ENCODE measurements at regions not wholly inside any gene's neighbourhood (a gene's known extent, or its start where the extent isn't known, plus 50 kb on each side); places are given as distances from the start of the nearest gene placed in this dataset.

DNA sequence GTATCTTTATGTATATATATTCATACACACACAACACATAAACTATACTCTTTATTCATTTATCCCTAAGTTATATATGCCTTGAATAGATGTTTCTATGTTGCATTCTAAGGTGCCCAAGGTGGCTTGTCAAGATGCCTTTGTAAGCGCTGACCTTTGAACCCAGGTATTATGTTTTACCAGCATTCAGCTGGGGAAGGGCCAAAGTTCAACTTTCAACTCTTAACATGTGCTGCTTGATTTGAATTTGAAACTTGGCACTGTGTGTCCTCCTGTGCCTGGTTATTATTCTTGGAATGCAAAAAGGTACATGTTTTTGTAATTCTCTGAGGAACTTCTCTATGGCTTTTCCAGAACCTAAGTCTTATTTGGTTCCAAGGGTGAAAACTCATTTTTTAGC is 146.5 kb downstream of the EDN1 start:
- H3K4me3 Mint-ChIP-seq (ENCODE audit: low read depth, unreplicated experiment) = no peak overlapping the region
- no TSS peak for BruUV-seq (replicated peaks)
- no peak for DNase-seq
- no peaks in the 10 kb centered on the region for H3K9me3 Mint-ChIP-seq (ENCODE audit: low read depth, unreplicated experiment)
- intact Hi-C loops (cut with micrococcal nuclease; ENCODE audit: unreplicated experiment) = no loop called here
- no peaks in the 10 kb centered on the region for H3K27me3 Mint-ChIP-seq (ENCODE audit: unreplicated experiment)
- no peaks in the 10 kb centered on the region for H3K36me3 Mint-ChIP-seq (ENCODE audit: insufficient read depth, unreplicated experiment)
- H3K27ac Mint-ChIP-seq (ENCODE audit: unreplicated experiment) = no peak overlapping the region
- TF ChIP-seq, protein P1, sequence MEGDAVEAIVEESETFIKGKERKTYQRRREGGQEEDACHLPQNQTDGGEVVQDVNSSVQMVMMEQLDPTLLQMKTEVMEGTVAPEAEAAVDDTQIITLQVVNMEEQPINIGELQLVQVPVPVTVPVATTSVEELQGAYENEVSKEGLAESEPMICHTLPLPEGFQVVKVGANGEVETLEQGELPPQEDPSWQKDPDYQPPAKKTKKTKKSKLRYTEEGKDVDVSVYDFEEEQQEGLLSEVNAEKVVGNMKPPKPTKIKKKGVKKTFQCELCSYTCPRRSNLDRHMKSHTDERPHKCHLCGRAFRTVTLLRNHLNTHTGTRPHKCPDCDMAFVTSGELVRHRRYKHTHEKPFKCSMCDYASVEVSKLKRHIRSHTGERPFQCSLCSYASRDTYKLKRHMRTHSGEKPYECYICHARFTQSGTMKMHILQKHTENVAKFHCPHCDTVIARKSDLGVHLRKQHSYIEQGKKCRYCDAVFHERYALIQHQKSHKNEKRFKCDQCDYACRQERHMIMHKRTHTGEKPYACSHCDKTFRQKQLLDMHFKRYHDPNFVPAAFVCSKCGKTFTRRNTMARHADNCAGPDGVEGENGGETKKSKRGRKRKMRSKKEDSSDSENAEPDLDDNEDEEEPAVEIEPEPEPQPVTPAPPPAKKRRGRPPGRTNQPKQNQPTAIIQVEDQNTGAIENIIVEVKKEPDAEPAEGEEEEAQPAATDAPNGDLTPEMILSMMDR (IDR thresholded peaks at IDR 0.05; ENCODE audit: unreplicated experiment) = no peak
- CTCF ChIA-PET = no interaction called here
- H3K4me1 Mint-ChIP-seq (ENCODE audit: low read depth, unreplicated experiment) = peaks cover 7% of the 10 kb centered on the region

DNA sequence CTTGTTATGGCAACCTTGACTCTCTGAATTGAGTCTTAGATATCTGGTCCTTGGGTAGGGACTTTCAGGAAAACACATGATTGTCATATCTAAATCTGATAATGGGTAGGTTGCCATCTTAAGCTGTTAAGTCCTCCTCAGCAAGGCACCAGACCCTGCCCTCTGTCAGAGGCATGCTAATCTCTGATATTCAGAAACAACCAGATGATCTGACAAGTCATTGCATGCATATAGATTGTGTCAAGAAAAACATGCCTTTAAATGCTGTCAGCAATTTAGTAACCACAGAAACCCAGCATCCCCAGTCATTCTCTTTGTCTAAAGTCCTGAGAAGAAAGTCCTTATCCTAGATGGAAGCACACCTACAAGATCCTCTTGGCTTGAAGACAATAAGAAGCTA is 149.1 kb downstream of the EDN1 start:
- H3K36me3 Mint-ChIP-seq (ENCODE audit: insufficient read depth, unreplicated experiment) = no peaks in the 10 kb centered on the region
- no peak for DNase-seq
- intact Hi-C loops (cut with micrococcal nuclease; ENCODE audit: unreplicated experiment) = no loop called here
- H3K9me3 Mint-ChIP-seq (ENCODE audit: low read depth, unreplicated experiment) = no peaks in the 10 kb centered on the region
- no peak overlapping the region for H3K4me3 Mint-ChIP-seq (ENCODE audit: low read depth, unreplicated experiment)
- H3K27me3 Mint-ChIP-seq (ENCODE audit: unreplicated experiment) = no peaks in the 10 kb centered on the region
- TF ChIP-seq, protein P1 (IDR thresholded peaks at IDR 0.05; ENCODE audit: unreplicated experiment) = no peak
- CTCF ChIA-PET = no interaction called here
- peaks cover 7% of the 10 kb centered on the region for H3K4me1 Mint-ChIP-seq (ENCODE audit: low read depth, unreplicated experiment)
- H3K27ac Mint-ChIP-seq (ENCODE audit: unreplicated experiment) = no peak overlapping the region
- no TSS peak for BruUV-seq (replicated peaks)

DNA sequence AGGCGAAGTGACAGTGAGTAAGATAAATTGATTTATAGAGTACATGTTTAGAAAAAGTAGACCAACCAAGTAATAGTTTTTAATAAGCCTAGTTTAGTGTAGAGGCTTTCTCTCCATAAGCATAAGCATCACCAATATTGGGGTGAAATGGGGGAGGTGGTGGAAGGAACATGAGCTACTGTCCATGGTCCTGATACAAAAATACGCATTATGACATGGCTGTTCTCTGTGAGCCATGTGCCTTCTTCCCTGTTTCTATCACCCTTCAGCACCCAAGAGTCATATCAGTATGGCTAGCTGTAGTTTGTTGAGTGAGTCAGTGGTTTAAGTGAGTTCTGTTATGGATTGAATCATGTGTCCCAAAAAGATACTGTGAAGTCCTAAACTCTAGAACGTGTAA is 150.8 kb downstream of the EDN1 start:
- CTCF ChIA-PET = no interaction called here
- no TSS peak for BruUV-seq (replicated peaks)
- no peaks in the 10 kb centered on the region for H3K36me3 Mint-ChIP-seq (ENCODE audit: insufficient read depth, unreplicated experiment)
- peaks cover 7% of the 10 kb centered on the region for H3K4me1 Mint-ChIP-seq (ENCODE audit: low read depth, unreplicated experiment)
- intact Hi-C loops (cut with micrococcal nuclease; ENCODE audit: unreplicated experiment) = no loop called here
- no peaks in the 10 kb centered on the region for H3K27me3 Mint-ChIP-seq (ENCODE audit: unreplicated experiment)
- H3K9me3 Mint-ChIP-seq (ENCODE audit: low read depth, unreplicated experiment) = no peaks in the 10 kb centered on the region
- H3K27ac Mint-ChIP-seq (ENCODE audit: unreplicated experiment) = no peak overlapping the region
- DNase-seq = no peak
- TF ChIP-seq, protein P1 (IDR thresholded peaks at IDR 0.05; ENCODE audit: unreplicated experiment) = no peak
- H3K4me3 Mint-ChIP-seq (ENCODE audit: low read depth, unreplicated experiment) = no peak overlapping the region

- no peak overlapping the region for H3K27ac Mint-ChIP-seq (ENCODE audit: unreplicated experiment)
- no peak overlapping the region for H3K4me3 Mint-ChIP-seq (ENCODE audit: low read depth, unreplicated experiment)
- no TSS peak for BruUV-seq (replicated peaks)
- no peaks in the 10 kb centered on the region for H3K9me3 Mint-ChIP-seq (ENCODE audit: low read depth, unreplicated experiment)
- no peaks in the 10 kb centered on the region for H3K4me1 Mint-ChIP-seq (ENCODE audit: low read depth, unreplicated experiment)
- CTCF ChIA-PET = no interaction called here
- H3K27me3 Mint-ChIP-seq (ENCODE audit: unreplicated experiment) = no peaks in the 10 kb centered on the region
- no peaks in the 10 kb centered on the region for H3K36me3 Mint-ChIP-seq (ENCODE audit: insufficient read depth, unreplicated experiment)
- TF ChIP-seq, protein P1 (IDR thresholded peaks at IDR 0.05; ENCODE audit: unreplicated experiment) = no peak
- DNase-seq = no peak
- intact Hi-C loops (cut with micrococcal nuclease; ENCODE audit: unreplicated experiment) = no loop called here
Observed at GRCh38 chr6:12442455-12442854, 152.3 kb downstream of the EDN1 start.

- CTCF ChIA-PET = no interaction called here
- no peaks in the 10 kb centered on the region for H3K9me3 Mint-ChIP-seq (ENCODE audit: low read depth, unreplicated experiment)
- H3K4me3 Mint-ChIP-seq (ENCODE audit: low read depth, unreplicated experiment) = no peak overlapping the region
- intact Hi-C loops (cut with micrococcal nuclease; ENCODE audit: unreplicated experiment) = no loop called here
- BruUV-seq (replicated peaks) = no TSS peak
- TF ChIP-seq, protein P1 (IDR thresholded peaks at IDR 0.05; ENCODE audit: unreplicated experiment) = no peak
- no peaks in the 10 kb centered on the region for H3K36me3 Mint-ChIP-seq (ENCODE audit: insufficient read depth, unreplicated experiment)
- DNase-seq = no peak
- no peak overlapping the region for H3K27ac Mint-ChIP-seq (ENCODE audit: unreplicated experiment)
- H3K27me3 Mint-ChIP-seq (ENCODE audit: unreplicated experiment) = no peaks in the 10 kb centered on the region
- H3K4me1 Mint-ChIP-seq (ENCODE audit: low read depth, unreplicated experiment) = peaks cover 10% of the 10 kb centered on the region
Observed at GRCh38 chr6:12446394-12446793, 156.2 kb downstream of the EDN1 start.

Data from Calu3 (cell line).